GM12872 (cell line): ENCODE measurements at regions not wholly inside any gene's neighbourhood (a gene's known extent, or its start where the extent isn't known, plus 50 kb on each side); places are given as distances from the start of the nearest gene placed in this dataset.

ENCODE experiments used
- TF ChIP-seq, protein P1 (sequence below): IDR thresholded peaks from 3 replicates; pipeline ENCODE4 v1.5.1; 2011; ENCODE audit warnings: low read depth, mild to moderate bottlenecking, low read length, moderate library complexity; ENCODE audit not compliant: insufficient read depth

DNA sequence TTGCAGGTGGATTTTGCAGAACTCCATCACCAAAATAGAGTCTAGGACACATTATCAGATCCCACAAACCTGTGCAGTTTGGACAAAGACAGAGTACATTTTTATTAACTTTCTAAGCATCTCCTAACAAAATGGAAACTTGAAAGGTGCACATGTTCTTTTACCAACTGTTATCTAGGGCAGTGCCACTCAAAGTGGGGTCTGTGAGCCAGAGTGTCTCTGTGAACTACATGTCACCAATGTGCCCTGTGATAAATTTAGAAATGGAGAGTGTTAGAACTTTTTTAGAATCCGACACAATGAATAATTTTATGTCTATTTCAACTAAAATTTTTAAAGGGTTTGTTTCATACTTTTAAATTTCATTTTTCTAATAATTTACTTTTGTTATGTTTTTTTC lies 68.4 kb upstream of the TMC3 start:
- TF ChIP-seq, protein P1, sequence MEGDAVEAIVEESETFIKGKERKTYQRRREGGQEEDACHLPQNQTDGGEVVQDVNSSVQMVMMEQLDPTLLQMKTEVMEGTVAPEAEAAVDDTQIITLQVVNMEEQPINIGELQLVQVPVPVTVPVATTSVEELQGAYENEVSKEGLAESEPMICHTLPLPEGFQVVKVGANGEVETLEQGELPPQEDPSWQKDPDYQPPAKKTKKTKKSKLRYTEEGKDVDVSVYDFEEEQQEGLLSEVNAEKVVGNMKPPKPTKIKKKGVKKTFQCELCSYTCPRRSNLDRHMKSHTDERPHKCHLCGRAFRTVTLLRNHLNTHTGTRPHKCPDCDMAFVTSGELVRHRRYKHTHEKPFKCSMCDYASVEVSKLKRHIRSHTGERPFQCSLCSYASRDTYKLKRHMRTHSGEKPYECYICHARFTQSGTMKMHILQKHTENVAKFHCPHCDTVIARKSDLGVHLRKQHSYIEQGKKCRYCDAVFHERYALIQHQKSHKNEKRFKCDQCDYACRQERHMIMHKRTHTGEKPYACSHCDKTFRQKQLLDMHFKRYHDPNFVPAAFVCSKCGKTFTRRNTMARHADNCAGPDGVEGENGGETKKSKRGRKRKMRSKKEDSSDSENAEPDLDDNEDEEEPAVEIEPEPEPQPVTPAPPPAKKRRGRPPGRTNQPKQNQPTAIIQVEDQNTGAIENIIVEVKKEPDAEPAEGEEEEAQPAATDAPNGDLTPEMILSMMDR: no peak

DNA sequence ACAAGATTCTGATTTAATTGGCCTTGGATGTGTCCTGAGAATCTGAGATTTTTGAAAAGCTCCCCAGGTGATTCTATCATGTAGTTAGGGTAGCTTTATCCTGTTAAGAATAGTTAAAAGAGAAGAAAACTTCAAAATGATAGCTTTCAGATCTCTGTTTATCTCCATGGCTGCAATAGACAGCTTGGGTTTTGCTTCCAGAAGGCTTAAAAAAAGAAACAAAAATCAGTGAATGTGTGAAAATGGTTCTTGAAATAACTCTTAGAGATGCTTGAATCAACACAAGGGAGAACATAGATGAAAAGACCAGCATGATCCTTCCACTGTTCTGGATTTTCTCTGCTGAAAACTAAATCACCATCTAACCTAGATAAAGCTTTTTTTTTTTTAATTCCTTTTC lies 60.8 kb upstream of the TMC3 start:
- TF ChIP-seq, protein P1: no peak

DNA sequence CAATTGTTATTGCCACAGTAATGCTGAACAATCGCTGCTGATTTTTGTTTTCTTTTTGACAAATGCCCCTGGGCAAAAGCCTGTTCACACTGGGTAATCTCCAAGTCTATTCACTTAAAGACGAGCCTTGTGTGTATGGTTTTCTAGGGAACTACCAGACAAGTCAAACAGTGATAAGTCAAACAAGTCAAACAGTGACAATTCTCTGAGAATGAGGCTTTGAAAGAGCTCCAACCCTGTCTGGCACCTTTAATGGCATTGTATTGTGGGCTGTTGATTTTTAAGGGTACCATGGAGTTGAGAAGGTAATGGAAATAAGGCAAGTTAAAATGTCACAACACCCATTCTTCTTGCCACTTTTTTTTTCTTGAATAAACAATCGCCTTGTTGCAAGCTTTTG lies 59.4 kb upstream of the TMC3 start:
- TF ChIP-seq, protein P1: no peak

DNA sequence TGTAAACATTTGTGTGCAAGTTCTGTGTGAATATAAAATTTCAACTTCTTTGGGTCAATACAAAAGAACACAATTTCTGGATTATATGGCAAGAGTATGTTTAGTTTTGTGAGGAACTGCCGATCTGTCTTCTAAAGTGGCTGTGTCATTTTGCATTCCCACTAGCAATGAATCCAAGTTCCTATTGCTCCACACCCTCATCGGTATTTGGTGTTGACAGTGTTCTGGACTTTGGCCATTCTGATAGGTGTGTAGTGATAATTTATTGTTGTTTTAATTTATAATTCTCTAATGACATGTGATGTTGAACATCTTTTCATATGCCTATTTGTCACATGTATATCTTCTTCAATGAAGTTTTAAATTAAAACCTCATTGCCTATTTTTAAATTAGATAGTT lies 58.2 kb upstream of the TMC3 start:
- TF ChIP-seq, protein P1: no peak

GRCh38 chr15:81427176-81427575 lies 53.2 kb upstream of the TMC3 start:
- TF ChIP-seq, protein P1: no peak

DNA sequence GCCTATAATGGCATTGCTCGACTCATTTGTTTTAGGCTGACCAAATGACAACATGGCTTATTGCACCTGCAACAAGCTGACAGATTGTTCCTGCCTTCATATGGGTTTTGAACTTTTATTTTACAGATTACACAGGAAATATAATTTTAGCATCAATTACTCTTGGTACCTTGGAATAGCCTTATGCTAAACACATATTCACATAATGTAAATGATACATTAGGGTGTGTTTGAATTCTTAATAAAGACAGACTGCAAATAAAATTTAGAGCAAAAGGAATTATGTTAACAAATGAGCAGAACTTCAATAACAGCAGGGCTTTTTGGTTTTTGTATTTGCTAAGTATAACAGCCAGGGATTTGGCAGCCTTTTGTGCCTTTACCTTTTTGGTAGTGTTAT lies 51.9 kb upstream of the TMC3 start:
- TF ChIP-seq, protein P1: no peak
